ENCODE measurements at regions not wholly inside any gene's neighbourhood (a gene's known extent, or its start where the extent isn't known, plus 50 kb on each side); places are given as distances from the start of the nearest gene placed in this dataset.

DNA sequence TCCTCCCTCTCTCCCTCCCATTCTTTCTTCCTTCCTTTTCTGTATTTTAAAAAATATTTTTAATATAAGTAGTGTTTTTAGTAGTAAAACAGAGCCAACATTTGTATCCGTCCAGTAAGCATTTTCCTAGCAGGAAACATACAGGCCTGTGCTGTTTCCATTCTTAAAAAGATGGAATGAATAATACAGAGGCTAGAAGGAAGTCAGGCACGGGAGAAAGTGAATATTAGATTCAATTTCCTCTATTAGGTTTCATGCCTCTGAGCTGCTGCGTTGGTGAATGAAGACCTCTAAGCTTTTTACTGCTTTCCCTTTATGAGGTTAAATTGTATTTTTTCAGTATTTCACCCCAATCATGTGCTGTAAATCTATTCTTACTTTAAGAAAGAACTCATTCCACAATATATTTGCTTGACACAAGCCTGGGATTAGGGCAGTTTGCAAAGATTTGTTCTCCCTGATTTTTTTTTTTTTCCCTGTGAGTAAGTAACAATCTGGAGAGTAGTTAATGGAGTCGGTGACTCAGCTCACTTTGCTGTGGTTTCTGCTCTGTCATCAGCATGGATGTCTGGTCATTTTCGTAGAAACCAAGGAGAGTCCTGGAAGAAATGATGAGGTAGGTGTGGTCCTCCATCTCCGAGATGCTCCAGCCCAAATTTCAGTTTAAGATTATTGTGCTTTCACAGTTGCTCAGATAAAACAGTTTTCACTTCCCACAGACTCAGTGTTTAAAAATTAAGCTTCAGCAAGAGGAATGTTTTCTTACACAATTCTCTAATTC, 76.1 kb upstream of the PITRM1 start:
- TF ChIP-seq, protein P1, sequence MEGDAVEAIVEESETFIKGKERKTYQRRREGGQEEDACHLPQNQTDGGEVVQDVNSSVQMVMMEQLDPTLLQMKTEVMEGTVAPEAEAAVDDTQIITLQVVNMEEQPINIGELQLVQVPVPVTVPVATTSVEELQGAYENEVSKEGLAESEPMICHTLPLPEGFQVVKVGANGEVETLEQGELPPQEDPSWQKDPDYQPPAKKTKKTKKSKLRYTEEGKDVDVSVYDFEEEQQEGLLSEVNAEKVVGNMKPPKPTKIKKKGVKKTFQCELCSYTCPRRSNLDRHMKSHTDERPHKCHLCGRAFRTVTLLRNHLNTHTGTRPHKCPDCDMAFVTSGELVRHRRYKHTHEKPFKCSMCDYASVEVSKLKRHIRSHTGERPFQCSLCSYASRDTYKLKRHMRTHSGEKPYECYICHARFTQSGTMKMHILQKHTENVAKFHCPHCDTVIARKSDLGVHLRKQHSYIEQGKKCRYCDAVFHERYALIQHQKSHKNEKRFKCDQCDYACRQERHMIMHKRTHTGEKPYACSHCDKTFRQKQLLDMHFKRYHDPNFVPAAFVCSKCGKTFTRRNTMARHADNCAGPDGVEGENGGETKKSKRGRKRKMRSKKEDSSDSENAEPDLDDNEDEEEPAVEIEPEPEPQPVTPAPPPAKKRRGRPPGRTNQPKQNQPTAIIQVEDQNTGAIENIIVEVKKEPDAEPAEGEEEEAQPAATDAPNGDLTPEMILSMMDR (IDR thresholded peaks at IDR 0.05), result no peak
- TF ChIP-seq EZH2phosphoT487 (IDR thresholded peaks at IDR 0.05) (no peak), EZH2 (IDR thresholded peaks at IDR 0.05) (no peak)

Data from neural progenitor cell (in vitro differentiated cells).